ENCODE measurements at regions not wholly inside any gene's neighbourhood (a gene's known extent, or its start where the extent isn't known, plus 50 kb on each side); places are given as distances from the start of the nearest gene placed in this dataset.

GRCh38 chr4:81915430-81915829, 443.7 kb upstream of the RASGEF1B start:
- no peak overlapping the region for H3K27ac ChIP-seq
- TF ChIP-seq CTCF (conservative IDR thresholded peaks at IDR 0.05) = no peak

- no peak overlapping the region for H3K27ac ChIP-seq
- TF ChIP-seq CTCF (conservative IDR thresholded peaks at IDR 0.05) = no peak
Measured at GRCh38 chr4:81914623-81915022, 442.9 kb upstream of the RASGEF1B start.

GRCh38 chr4:81913427-81913879, 441.7 kb upstream of the RASGEF1B start:
- peak; percentile 57 for TF ChIP-seq CTCF (conservative IDR thresholded peaks at IDR 0.05)
- H3K27ac ChIP-seq = no peak overlapping the region

- no peak for TF ChIP-seq CTCF (conservative IDR thresholded peaks at IDR 0.05)
- H3K27ac ChIP-seq = no peak overlapping the region
Measured at GRCh38 chr4:81912376-81913030, 440.8 kb upstream of the RASGEF1B start.

GRCh38 chr4:81906905-81907304, 435.2 kb upstream of the RASGEF1B start:
- H3K27ac ChIP-seq = peak overlapping the region; percentile 36
- TF ChIP-seq CTCF (conservative IDR thresholded peaks at IDR 0.05) = no peak

- H3K27ac ChIP-seq = peak overlapping the region; percentile 36
- TF ChIP-seq CTCF (conservative IDR thresholded peaks at IDR 0.05) = no peak
Measured at GRCh38 chr4:81905971-81906370, 434.3 kb upstream of the RASGEF1B start.

GRCh38 chr4:81904121-81904520, 432.4 kb upstream of the RASGEF1B start:
- no peak overlapping the region for H3K27ac ChIP-seq
- no peak for TF ChIP-seq CTCF (conservative IDR thresholded peaks at IDR 0.05)

All from VCaP (cell line).